ENCODE measurements at regions not wholly inside any gene's neighbourhood (a gene's known extent, or its start where the extent isn't known, plus 50 kb on each side); places are given as distances from the start of the nearest gene placed in this dataset.

DNA sequence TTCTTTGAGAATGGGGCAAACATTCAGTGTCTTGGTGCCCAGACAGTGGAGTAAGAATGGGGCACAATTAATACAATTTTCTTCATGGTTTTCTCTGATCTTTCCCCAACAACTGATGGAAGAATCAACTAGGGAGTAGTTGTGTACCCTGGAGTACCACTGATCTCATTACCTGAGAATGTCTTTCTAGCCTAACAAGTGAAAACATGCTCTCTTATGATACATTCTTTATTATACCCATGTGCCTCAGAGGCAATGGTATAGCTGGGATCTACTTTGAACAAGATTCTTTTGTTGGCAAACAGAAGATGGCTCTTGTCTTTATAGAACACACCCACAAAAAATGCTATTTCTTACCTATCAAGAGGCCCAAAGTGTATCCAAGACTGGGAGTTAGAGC, 250.6 kb upstream of the CMC1 start:
- TF ChIP-seq ZFP36 (IDR thresholded peaks at IDR 0.05; ENCODE audit: low read depth, low read length, partially characterized antibody) (no peak), ZNF253 (CRISPR knock-in tag; conservative IDR thresholded peaks at IDR 0.05) (no peak), JUNB (CRISPR knock-in tag; conservative IDR thresholded peaks at IDR 0.05) (no peak), MAFG (tag; conservative IDR thresholded peaks at IDR 0.05) (no peak), L3MBTL2 (IDR thresholded peaks at IDR 0.05) (no peak), MED1 (CRISPR knock-in tag; IDR thresholded peaks at IDR 0.05; ENCODE audit: borderline replicate concordance) (no peak), SPI1 (IDR thresholded peaks at IDR 0.05; ENCODE audit: borderline replicate concordance, low read depth, low read length) (no peak)
- TF ChIP-seq, protein P1, sequence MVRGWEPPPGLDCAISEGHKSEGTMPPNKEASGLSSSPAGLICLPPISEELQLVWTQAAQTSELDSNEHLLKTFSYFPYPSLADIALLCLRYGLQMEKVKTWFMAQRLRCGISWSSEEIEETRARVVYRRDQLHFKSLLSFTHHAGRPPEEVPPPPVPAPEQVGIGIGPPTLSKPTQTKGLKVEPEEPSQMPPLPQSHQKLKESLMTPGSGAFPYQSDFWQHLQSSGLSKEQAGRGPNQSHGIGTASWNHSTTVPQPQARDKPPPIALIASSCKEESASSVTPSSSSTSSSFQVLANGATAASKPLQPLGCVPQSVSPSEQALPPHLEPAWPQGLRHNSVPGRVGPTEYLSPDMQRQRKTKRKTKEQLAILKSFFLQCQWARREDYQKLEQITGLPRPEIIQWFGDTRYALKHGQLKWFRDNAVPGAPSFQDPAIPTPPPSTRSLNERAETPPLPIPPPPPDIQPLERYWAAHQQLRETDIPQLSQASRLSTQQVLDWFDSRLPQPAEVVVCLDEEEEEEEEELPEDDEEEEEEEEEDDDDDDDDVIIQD (CRISPR knock-in tag; IDR thresholded peaks at IDR 0.05) = no peak

Measured in K562 (cell line).